RWPE1 (cell line): ENCODE measurements at regions not wholly inside any gene's neighbourhood (a gene's known extent, or its start where the extent isn't known, plus 50 kb on each side); places are given as distances from the start of the nearest gene placed in this dataset.

Experiments used
- CTCF ChIA-PET: fragments of 350-600 bp; sonication (Branson Sonifier 250); formaldehyde crosslinking; extraction: SDS; loops from one replicate; lab custom pipeline; 2021; lab: Yijun Ruan, JAX
- POLR2A ChIA-PET: fragments of 400-600 bp; formaldehyde crosslinking; extraction: SDS; loops from one replicate; lab custom pipeline; 2020; ENCODE audit warnings: antibody characterized with exemption; ENCODE audit not compliant: low non-redundant PET; lab: Yijun Ruan, JAX
- DNase-seq: peaks from one replicate; pipeline ENCODE4 v3.0.0; 2012; ENCODE audit warnings: low spot score
- H3K27ac ChIP-seq: fragments of 450-650 bp; 2 replicates; pipeline ENCODE4 v1.5.1; 2017
- CTCF ChIP-seq: fragments of 450-650 bp; conservative IDR thresholded peaks from 2 replicates; pipeline ENCODE4 v1.5.1; 2017; ENCODE audit warnings: low read depth, mild to moderate bottlenecking

- CTCF ChIA-PET = no interaction called here
- POLR2A ChIA-PET = no interaction called here
- H3K27ac ChIP-seq = no peak overlapping the region
- no peak for TF ChIP-seq CTCF
- DNase-seq = no peak
These were observed 511.8 kb downstream of the TRAM1L1 start for GRCh38 chr4:116573540-116573939.

DNA sequence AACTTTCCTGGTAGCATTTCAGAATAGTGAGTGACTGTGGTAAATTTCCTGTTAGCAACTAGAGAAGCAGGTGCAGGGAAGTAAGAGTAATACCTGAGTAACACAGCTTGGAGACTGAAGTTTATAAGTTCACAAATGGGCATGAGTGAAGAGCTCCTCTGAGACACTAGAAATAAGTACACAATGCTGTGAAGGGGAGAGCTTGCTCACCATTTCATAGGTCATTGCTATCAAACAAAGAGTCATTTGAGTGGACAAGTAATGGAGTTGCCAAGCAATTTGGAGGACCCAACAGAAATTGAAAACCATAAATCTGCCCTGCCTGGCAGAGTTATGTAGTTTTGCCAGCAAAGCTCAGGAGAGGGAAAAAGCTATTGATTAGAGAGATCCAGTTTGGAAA lies 523.6 kb downstream of the TRAM1L1 start:
- no peak for DNase-seq
- ChIA-PET CTCF (no interaction called here), POLR2A (no interaction called here)
- H3K27ac ChIP-seq = no peak overlapping the region
- TF ChIP-seq CTCF = no peak

DNA sequence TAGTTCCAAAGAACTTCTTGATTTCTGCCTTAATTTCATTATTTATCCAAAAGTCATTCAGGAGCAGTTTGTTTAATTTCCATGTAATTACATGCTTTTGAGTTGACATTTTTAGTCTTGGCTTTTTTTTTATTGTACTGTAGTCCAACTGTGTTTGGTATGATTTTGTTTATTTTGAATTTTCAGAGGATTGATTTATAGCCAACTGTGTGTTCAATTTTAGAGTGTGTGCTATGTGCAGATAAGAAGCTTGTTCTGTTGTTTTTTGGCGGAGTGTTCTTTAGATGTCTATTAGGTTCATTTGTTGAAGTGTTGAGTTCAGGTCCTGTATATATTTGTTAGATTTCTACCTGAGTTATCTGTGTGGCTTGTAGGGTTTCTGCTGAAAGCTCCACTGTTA lies 533.6 kb downstream of the TRAM1L1 start:
- no peak for DNase-seq
- no peak for TF ChIP-seq CTCF
- POLR2A ChIA-PET = no interaction called here
- CTCF ChIA-PET = no interaction called here
- H3K27ac ChIP-seq = no peak overlapping the region

GRCh38 chr4:116547632-116548031 lies 537.7 kb downstream of the TRAM1L1 start:
- ChIA-PET POLR2A (no interaction called here), CTCF (no interaction called here)
- no peak for TF ChIP-seq CTCF
- DNase-seq = no peak
- H3K27ac ChIP-seq = no peak overlapping the region

DNA sequence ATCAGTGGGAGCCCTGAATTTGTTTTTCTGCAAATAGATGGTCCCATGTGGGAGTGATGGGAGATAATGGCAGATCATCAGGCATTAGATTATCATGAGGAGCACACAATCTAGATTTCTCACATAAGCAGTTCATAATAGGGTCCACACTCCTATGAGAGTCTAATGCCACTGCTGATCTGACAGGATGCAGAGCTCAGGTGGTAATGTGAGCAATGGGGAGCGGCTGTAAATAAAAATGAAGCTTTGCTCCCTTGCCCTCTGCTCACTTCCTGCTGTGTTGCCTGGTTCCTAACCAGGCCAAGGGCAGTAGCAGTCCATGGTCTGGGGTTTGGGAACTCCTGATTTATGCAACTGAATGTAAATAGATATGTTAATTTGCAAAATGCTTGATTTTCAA lies 538.6 kb downstream of the TRAM1L1 start:
- no peak for TF ChIP-seq CTCF
- ChIA-PET POLR2A (no interaction called here), CTCF (no interaction called here)
- H3K27ac ChIP-seq = no peak overlapping the region
- DNase-seq = no peak

DNA sequence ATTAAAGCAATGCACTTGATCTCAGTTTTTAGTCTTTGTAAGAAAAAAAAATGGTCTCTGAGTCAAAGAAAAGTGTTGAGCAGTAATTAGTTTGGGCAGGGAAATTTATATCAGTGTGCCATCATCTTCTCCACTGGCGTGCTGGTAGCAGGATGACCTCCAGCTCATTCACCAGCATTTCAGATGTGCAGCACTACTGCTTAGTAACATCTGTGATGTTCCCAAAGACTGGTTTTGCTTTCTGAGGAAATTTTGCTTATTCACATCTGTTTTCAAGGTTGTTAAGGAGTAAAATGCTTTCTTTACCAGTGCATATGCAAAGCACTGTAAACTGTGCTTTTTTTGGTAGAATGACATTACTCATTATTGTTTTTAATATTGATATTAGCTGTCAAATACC lies 540.4 kb downstream of the TRAM1L1 start:
- CTCF ChIA-PET = no interaction called here
- POLR2A ChIA-PET = no interaction called here
- DNase-seq = no peak
- TF ChIP-seq CTCF = no peak
- no peak overlapping the region for H3K27ac ChIP-seq

- no peak for TF ChIP-seq CTCF
- CTCF ChIA-PET = no interaction called here
- no peak for DNase-seq
- POLR2A ChIA-PET = no interaction called here
- no peak overlapping the region for H3K27ac ChIP-seq
These were observed 545.6 kb downstream of the TRAM1L1 start for GRCh38 chr4:116539744-116540143.
